MCF 10A (cell line): ENCODE measurements at regions not wholly inside any gene's neighbourhood (a gene's known extent, or its start where the extent isn't known, plus 50 kb on each side); places are given as distances from the start of the nearest gene placed in this dataset.
A peak's percentile ranks its signal among the peaks of the same experiment; 100 is the strongest.

Experiments
- BruUV-seq: library from RNA; stranded (reverse); fragments of 400-500 nt; replicated peaks from 2 replicates; lab custom pipeline; 2021; lab: Mats Ljungman, UMichigan
- CTCF ChIA-PET: fragments of 300-600 bp; sonication (Branson Sonifier 250); formaldehyde crosslinking; extraction: SDS; loops from one replicate; lab custom pipeline; 2021; ENCODE audit warnings: antibody characterized with exemption, inconsistent platforms; lab: Yijun Ruan, JAX
- POLR2A ChIA-PET: fragments of 300-600, 350-650 bp; sonication (Branson Sonifier 250); formaldehyde crosslinking; extraction: SDS; loops from one replicate; lab custom pipeline; 2020; ENCODE audit warnings: antibody characterized with exemption, inconsistent platforms; lab: Yijun Ruan, JAX
- DNase-seq: peaks from one replicate; pipeline ENCODE4 v3.0.0-alpha.2; 2018; ENCODE audit not compliant: unreplicated experiment
- H3K27ac Mint-ChIP-seq: one replicate; pipeline ENCODE4 v1.8.0; 2022; ENCODE audit warnings: mild to moderate bottlenecking, low read depth, mixed read lengths; ENCODE audit not compliant: unreplicated experiment
- H3K27me3 Mint-ChIP-seq: one replicate; pipeline ENCODE4 v1.8.0; 2022; ENCODE audit warnings: mixed read lengths; ENCODE audit not compliant: insufficient read depth, unreplicated experiment
- H3K36me3 Mint-ChIP-seq: one replicate; pipeline ENCODE4 v1.8.0; 2022; ENCODE audit warnings: mild to moderate bottlenecking, moderate library complexity, mixed read lengths; ENCODE audit not compliant: insufficient read depth, unreplicated experiment
- H3K4me1 Mint-ChIP-seq: one replicate; pipeline ENCODE4 v1.8.0; 2022; ENCODE audit warnings: mixed read lengths; ENCODE audit not compliant: insufficient read depth, unreplicated experiment
- H3K4me3 Mint-ChIP-seq: one replicate; pipeline ENCODE4 v1.8.0; 2022; ENCODE audit warnings: mild to moderate bottlenecking, moderate library complexity, mixed read lengths; ENCODE audit not compliant: unreplicated experiment
- H3K9me3 Mint-ChIP-seq: one replicate; pipeline ENCODE4 v1.8.0; 2022; ENCODE audit warnings: mixed read lengths; ENCODE audit not compliant: unreplicated experiment
- intact Hi-C: fragments of 100-400 bp; cut with micrococcal nuclease; formaldehyde crosslinking; loops from 2 replicates; pipeline ENCODE4 v1.14.1; 2022
- TF ChIP-seq, protein P1 (sequence below): fragments of 200-600 bp; IDR thresholded peaks from one replicate; pipeline ENCODE4 v1.8.0; 2022; ENCODE audit warnings: antibody characterized with exemption, mild to moderate bottlenecking; ENCODE audit not compliant: unreplicated experiment

DNA sequence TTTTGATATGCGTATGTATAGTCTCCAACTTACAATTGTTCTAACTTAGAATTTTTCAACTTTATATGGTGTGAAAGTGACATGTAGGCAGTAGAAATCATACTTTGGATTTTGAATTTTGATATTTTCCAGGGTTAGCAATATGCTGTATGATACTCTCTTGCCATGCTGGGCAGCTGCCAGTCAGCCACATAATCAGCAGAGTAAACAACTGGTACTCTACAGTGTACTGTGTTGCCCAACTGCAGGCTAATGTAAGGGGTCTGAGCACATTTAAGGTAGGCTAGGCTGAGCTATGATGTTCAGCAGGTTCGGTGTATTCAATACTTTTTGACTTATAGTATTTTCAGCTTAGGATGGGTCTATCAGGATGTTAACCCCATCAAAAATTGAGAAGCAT is 52.0 kb upstream of the RYK start:
- no peaks in the 10 kb centered on the region for H3K27me3 Mint-ChIP-seq
- H3K27ac Mint-ChIP-seq, result no peak overlapping the region
- DNase-seq, result no peak
- BruUV-seq, result no TSS peak
- ChIA-PET CTCF (interaction anchor here (0.5 to 13.0 kb wide), 14 partner anchors 7 to 489 kb away, joined by 3 to 224 read pairs (median 4); no protein-coding TSS in a partner anchor), POLR2A (interaction anchor here (0.9 to 1.6 kb wide), 4 partner anchors 52 to 185 kb away, joined by 3 to 6 read pairs (median 3); partner anchors contain the start of gene RYK)
- intact Hi-C loops, result no loop called here
- H3K36me3 Mint-ChIP-seq, result no peaks in the 10 kb centered on the region
- TF ChIP-seq, protein P1, sequence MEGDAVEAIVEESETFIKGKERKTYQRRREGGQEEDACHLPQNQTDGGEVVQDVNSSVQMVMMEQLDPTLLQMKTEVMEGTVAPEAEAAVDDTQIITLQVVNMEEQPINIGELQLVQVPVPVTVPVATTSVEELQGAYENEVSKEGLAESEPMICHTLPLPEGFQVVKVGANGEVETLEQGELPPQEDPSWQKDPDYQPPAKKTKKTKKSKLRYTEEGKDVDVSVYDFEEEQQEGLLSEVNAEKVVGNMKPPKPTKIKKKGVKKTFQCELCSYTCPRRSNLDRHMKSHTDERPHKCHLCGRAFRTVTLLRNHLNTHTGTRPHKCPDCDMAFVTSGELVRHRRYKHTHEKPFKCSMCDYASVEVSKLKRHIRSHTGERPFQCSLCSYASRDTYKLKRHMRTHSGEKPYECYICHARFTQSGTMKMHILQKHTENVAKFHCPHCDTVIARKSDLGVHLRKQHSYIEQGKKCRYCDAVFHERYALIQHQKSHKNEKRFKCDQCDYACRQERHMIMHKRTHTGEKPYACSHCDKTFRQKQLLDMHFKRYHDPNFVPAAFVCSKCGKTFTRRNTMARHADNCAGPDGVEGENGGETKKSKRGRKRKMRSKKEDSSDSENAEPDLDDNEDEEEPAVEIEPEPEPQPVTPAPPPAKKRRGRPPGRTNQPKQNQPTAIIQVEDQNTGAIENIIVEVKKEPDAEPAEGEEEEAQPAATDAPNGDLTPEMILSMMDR, result no peak
- no peaks in the 10 kb centered on the region for H3K9me3 Mint-ChIP-seq
- H3K4me1 Mint-ChIP-seq, result peaks cover 16% of the 10 kb centered on the region
- no peak overlapping the region for H3K4me3 Mint-ChIP-seq

DNA sequence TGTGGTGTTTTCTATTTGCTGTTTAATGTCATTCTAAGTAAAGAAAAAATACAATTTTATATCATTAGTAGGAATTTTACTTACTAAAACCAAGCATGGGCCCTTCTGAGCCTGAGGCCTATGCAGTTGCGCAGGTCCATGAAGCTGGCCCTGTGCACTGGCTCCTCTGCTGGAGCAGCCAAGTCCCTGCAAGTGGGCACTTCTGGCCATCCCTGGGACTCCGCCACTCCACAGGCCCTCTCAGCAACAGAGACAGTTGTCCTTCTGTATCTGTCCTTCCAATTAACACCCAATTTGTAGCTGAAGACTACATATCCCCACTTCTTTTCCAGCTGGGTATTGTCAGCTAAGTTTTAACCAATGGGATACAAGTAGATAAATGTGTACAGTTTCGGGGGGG is 49.9 kb upstream of the RYK start:
- no peaks in the 10 kb centered on the region for H3K27me3 Mint-ChIP-seq
- TF ChIP-seq, protein P1, result peak; percentile 10
- no peaks in the 10 kb centered on the region for H3K36me3 Mint-ChIP-seq
- CTCF ChIA-PET, result interaction anchor here (0.6 to 13.0 kb wide), 21 partner anchors 14 to 371 kb away, joined by 3 to 224 read pairs (median 4); no protein-coding TSS in a partner anchor
- H3K4me1 Mint-ChIP-seq, result peaks cover 15% of the 10 kb centered on the region
- intact Hi-C loops, result no loop called here
- no peak overlapping the region for H3K4me3 Mint-ChIP-seq
- no peak overlapping the region for H3K27ac Mint-ChIP-seq
- POLR2A ChIA-PET, result interaction anchor here (0.5 to 2.0 kb wide), 2 partner anchors 88 to 186 kb away, joined by 3 to 8 read pairs; partner anchors contain the start of genes ANAPC13 and CEP63
- no peaks in the 10 kb centered on the region for H3K9me3 Mint-ChIP-seq
- BruUV-seq, result no TSS peak
- no peak for DNase-seq
